B cell (primary cell): ENCODE measurements at regions not wholly inside any gene's neighbourhood (a gene's known extent, or its start where the extent isn't known, plus 50 kb on each side); places are given as distances from the start of the nearest gene placed in this dataset.

Experiments used
- EZH2 ChIP-seq: IDR thresholded peaks from 2 replicates; pipeline ENCODE4 v1.6.1; 2012; ENCODE audit warnings: borderline replicate concordance, low read depth, mild to moderate bottlenecking, moderate library complexity, low read length; ENCODE audit not compliant: insufficient read depth, poor library complexity, severe bottlenecking
- TF ChIP-seq, protein P1 (sequence below): fragments of 200-600 bp; IDR thresholded peaks from one replicate; pipeline ENCODE4 v1.8.0; 2022; ENCODE audit warnings: antibody characterized with exemption, mild to moderate bottlenecking

GRCh38 chr3:68342426-68342825, 589.9 kb downstream of the TAFA4 start:
- TF ChIP-seq, protein P1, sequence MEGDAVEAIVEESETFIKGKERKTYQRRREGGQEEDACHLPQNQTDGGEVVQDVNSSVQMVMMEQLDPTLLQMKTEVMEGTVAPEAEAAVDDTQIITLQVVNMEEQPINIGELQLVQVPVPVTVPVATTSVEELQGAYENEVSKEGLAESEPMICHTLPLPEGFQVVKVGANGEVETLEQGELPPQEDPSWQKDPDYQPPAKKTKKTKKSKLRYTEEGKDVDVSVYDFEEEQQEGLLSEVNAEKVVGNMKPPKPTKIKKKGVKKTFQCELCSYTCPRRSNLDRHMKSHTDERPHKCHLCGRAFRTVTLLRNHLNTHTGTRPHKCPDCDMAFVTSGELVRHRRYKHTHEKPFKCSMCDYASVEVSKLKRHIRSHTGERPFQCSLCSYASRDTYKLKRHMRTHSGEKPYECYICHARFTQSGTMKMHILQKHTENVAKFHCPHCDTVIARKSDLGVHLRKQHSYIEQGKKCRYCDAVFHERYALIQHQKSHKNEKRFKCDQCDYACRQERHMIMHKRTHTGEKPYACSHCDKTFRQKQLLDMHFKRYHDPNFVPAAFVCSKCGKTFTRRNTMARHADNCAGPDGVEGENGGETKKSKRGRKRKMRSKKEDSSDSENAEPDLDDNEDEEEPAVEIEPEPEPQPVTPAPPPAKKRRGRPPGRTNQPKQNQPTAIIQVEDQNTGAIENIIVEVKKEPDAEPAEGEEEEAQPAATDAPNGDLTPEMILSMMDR, result no peak
- no peak for TF ChIP-seq EZH2
